Sigmoid colon (tissue), 4 donors: ENCODE measurements at regions not wholly inside any gene's neighbourhood (a gene's known extent, or its start where the extent isn't known, plus 50 kb on each side); places are given as distances from the start of the nearest gene placed in this dataset.

ENCODE experiments used
- CTCF ChIP-seq, 4 experiments: fragments of 450-650 bp in 3 of 4; fragments of 200-600 bp in 1 of 4; IDR thresholded peaks; one replicate each; pipeline ENCODE4 v1.5.1; 2016 to 2019; ENCODE audit warnings: antibody characterized with exemption in 4 of 4, mild to moderate bottlenecking in 3 of 4, moderate library complexity in 2 of 4
- POLR2A ChIP-seq, 2 donors: fragments of 450-650 bp; IDR thresholded peaks; one replicate each; pipeline ENCODE4 v1.6.1; 2016; ENCODE audit warnings: antibody characterized with exemption in 2 of 2, mild to moderate bottlenecking in 2 of 2, moderate library complexity in 2 of 2
- POLR2AphosphoS5 ChIP-seq, 4 donors: sonication (generic); formaldehyde crosslinking; IDR thresholded peaks; one replicate each; pipeline ENCODE4 v1.6.1; 2017; ENCODE audit warnings: antibody characterized with exemption in 4 of 4

DNA sequence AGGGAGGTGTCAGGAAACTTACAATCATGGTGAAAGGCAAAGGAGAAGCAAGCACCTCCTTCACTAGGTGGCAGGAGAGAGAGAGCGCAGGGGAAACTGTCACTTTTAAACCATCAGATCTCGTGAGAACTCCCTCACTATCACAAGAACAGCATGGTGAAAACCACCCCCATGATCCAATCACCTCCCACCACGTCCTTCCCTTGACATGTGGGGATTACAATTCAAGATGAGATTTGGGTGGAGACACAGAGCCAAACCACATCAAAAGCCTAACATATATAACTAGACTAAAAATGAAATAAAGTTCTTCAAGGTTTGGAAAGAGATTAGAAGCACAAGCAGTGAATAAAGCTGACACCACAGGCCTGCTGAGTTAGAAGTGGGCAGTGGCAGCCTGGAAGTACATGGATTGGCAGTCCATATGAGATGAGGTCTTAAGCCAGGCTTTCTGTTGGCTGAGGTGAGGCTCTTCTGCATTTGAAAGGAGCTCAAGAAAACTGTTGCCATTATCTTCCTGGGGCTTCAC, 96.4 kb upstream of the MDFIC start:
- no peak for TF ChIP-seq POLR2AphosphoS5 (IDR thresholded peaks at IDR 0.05)
- no peak for TF ChIP-seq POLR2A (IDR thresholded peaks at IDR 0.05)
- no peak for TF ChIP-seq CTCF (IDR thresholded peaks at IDR 0.05)
